Bronchial epithelial cell (primary cell): ENCODE measurements at regions not wholly inside any gene's neighbourhood (a gene's known extent, or its start where the extent isn't known, plus 50 kb on each side); places are given as distances from the start of the nearest gene placed in this dataset.

Experiments used
- DNase-seq: peaks from one replicate; pipeline ENCODE4 v3.0.0-alpha.2; 2010; ENCODE audit warnings: low read depth
- FAIRE-seq: peaks from 2 replicates; lab custom pipeline; 2011; peaks lifted over from hg19 to GRCh38; lab: Jason Lieb, UNC
- H3K27me3 ChIP-seq: 2 replicates; pipeline ENCODE4 v1.5.1; 2011; ENCODE audit warnings: low read length; ENCODE audit not compliant: control insufficient read depth, insufficient read depth
- H3K36me3 ChIP-seq: 2 replicates; pipeline ENCODE4 v1.5.1; 2011; ENCODE audit warnings: low read length; ENCODE audit not compliant: control insufficient read depth, insufficient read depth
- H3K4me3 ChIP-seq: 2 replicates; pipeline ENCODE4 v1.5.1; 2011; ENCODE audit warnings: mild to moderate bottlenecking, low read depth, low read length, control low read depth
- TF ChIP-seq, protein P1 (sequence below): IDR thresholded peaks from 2 replicates; pipeline ENCODE4 v1.5.1; 2011; ENCODE audit warnings: mild to moderate bottlenecking, moderate library complexity, low read length, control low read depth, inconsistent platforms; ENCODE audit not compliant: insufficient read depth, severe bottlenecking

DNA sequence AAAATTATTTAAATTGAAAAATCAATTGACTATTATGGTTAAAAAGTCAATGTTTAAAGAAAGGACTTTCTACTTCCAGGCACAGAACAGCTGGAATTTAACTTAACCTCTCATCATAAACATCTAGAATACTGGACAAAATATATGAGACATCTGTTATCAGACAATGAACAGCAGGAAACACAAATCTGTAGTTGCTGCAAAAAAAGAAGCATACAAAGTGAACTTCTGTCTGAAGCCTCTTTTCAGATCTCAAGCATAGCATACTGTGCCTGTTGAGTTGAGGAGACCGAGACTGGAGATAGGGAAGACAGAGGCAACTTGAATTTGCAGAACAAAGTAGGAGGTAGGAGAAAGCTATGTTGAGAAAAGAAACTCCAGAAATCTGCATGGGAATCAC, 140.0 kb upstream of the CBLB start:
- H3K36me3 ChIP-seq, result no peaks in the 10 kb centered on the region
- H3K27me3 ChIP-seq, result no peaks in the 10 kb centered on the region
- DNase-seq (no peak), FAIRE-seq (no peak)
- no peak overlapping the region for H3K4me3 ChIP-seq
- TF ChIP-seq, protein P1, sequence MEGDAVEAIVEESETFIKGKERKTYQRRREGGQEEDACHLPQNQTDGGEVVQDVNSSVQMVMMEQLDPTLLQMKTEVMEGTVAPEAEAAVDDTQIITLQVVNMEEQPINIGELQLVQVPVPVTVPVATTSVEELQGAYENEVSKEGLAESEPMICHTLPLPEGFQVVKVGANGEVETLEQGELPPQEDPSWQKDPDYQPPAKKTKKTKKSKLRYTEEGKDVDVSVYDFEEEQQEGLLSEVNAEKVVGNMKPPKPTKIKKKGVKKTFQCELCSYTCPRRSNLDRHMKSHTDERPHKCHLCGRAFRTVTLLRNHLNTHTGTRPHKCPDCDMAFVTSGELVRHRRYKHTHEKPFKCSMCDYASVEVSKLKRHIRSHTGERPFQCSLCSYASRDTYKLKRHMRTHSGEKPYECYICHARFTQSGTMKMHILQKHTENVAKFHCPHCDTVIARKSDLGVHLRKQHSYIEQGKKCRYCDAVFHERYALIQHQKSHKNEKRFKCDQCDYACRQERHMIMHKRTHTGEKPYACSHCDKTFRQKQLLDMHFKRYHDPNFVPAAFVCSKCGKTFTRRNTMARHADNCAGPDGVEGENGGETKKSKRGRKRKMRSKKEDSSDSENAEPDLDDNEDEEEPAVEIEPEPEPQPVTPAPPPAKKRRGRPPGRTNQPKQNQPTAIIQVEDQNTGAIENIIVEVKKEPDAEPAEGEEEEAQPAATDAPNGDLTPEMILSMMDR, result no peak

DNA sequence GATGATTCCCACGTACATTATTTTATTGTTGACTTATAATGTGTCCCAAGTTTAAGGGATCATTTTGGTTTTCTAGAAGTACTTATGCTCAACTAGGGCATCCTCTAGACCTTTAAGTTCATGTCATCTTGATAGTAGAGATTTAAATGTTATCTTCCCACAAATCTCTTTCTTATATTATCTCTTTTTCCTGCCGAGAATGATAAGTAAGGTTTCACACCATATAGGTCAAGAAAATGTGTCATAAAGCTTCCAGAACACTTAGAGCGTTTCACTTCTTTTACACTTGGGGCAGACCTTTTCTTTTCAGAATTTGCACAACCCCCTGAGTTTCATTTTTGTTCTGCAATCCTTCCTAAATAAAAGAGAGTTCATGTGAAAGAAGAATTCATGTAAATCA, 142.0 kb upstream of the CBLB start:
- TF ChIP-seq, protein P1, result no peak
- Histone ChIP-seq H3K4me3 (no peak overlapping the region), H3K27me3 (no peaks in the 10 kb centered on the region), H3K36me3 (no peaks in the 10 kb centered on the region)
- FAIRE-seq, result peak; percentile 23
- no peak for DNase-seq

DNA sequence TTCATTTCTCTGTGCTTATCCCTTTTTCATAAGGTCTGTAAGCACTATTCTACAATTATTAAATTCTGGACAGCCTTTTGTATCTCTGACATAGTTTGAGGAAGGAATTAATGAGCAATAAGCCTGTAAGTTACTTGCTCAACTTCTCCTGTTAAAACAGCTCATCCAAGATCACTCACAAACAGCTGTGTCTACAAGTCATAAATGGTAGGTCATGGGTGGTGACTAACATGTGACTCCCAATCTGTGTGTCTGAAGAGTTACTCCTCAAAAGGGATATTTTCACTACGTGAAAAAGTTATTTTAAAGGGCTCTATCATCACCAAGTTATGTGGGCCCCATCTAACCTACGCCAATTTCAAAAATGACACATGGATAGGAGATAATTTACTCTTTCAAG, 145.2 kb upstream of the CBLB start:
- DNase-seq (peak; percentile 100), FAIRE-seq (no peak)
- TF ChIP-seq, protein P1, result no peak
- no peak overlapping the region for H3K4me3 ChIP-seq
- H3K27me3 ChIP-seq, result no peaks in the 10 kb centered on the region
- peaks cover 1% of the 10 kb centered on the region for H3K36me3 ChIP-seq

DNA sequence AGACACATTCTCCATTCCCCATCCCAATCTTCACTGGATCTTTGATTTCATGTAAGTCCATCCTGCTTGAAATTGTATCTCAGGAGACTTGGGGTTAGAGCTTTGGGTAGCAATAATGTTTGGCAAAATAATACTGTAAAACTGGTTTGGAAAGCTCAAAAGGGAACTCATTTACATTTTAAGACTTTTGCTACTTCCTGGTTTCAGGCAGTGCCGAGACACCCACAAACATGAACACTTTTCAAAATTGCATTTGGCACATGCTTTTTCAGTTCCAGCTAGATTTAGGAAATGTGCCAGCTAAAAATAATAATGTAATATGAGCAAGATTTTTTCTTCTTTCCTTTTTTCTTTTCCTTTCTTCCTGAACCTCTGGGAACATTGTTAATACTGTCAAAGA, 145.7 kb upstream of the CBLB start:
- H3K4me3 ChIP-seq, result no peak overlapping the region
- DNase-seq (no peak), FAIRE-seq (no peak)
- H3K36me3 ChIP-seq, result peaks cover 1% of the 10 kb centered on the region
- H3K27me3 ChIP-seq, result no peaks in the 10 kb centered on the region
- TF ChIP-seq, protein P1, result no peak

DNA sequence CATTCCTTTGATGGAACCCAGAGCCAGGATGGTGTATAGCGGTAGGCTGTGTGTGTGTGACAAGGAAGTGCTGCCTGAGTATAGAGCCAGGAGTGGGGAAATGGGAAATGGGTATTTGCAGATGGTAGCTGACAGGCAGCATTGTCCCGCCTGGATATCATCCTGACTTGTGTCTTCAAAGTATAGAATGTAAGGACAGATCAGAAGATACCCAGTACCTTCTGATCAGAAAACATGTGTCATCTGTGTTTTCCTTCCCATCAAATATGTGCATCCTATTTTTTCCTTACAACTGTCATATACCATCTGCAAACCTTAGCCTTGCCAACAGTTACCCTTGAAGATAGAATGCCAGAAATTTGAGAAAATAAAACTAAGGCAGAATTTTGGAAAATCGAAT, 146.2 kb upstream of the CBLB start:
- H3K36me3 ChIP-seq, result peaks cover 1% of the 10 kb centered on the region
- DNase-seq, result no peak
- no peak for FAIRE-seq
- TF ChIP-seq, protein P1, result no peak
- H3K27me3 ChIP-seq, result no peaks in the 10 kb centered on the region
- H3K4me3 ChIP-seq, result no peak overlapping the region

DNA sequence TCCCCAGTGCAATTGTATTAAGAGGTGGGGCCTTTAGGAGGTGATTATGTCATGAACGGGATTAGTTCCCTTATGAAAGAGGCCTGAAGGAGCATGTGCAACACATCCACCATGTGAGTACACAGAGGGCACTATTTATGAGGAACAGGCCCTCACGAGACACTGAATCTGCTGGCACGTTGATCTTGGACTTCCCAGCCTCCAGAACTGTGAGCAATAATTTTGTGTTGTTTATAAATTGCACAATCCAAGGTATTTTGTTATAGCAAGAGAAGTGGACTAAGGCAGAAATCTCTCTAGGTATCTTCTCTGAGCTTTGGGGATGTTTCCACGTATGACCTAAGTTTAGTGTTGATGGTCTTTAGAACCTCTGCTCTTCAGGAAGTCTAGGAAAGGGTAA, 149.3 kb upstream of the CBLB start:
- TF ChIP-seq, protein P1, result no peak
- peak; percentile 7 for FAIRE-seq

More for the DNA sequence above, 149.3 kb upstream of the CBLB start:
- peaks cover 1% of the 10 kb centered on the region for H3K36me3 ChIP-seq
- H3K4me3 ChIP-seq, result no peak overlapping the region
- DNase-seq, result no peak
- H3K27me3 ChIP-seq, result no peaks in the 10 kb centered on the region
